GM21786 (cell line): ENCODE measurements at regions not wholly inside any gene's neighbourhood (a gene's known extent, or its start where the extent isn't known, plus 50 kb on each side); places are given as distances from the start of the nearest gene placed in this dataset.
"Not testable (repeated sequence)": the region's sequence is repeated elsewhere in the genome, so short reads cannot be mapped to it uniquely, and the experiment has no call there.

Experiments used
- ATAC-seq: cut with Tn5 transposase; IDR thresholded peaks from one replicate; pipeline ENCODE4 v1.9.1; 2021; ENCODE audit not compliant: unreplicated experiment

- ATAC-seq = no peak
These were observed 390.0 kb upstream of the SPAG17 start for GRCh38 chr1:118575060-118575459.

GRCh38 chr1:118564961-118565703, 380.1 kb upstream of the SPAG17 start:
- ATAC-seq = no peak

- ATAC-seq = peak; percentile 80
These were observed 379.2 kb upstream of the SPAG17 start for GRCh38 chr1:118563981-118564951.

DNA sequence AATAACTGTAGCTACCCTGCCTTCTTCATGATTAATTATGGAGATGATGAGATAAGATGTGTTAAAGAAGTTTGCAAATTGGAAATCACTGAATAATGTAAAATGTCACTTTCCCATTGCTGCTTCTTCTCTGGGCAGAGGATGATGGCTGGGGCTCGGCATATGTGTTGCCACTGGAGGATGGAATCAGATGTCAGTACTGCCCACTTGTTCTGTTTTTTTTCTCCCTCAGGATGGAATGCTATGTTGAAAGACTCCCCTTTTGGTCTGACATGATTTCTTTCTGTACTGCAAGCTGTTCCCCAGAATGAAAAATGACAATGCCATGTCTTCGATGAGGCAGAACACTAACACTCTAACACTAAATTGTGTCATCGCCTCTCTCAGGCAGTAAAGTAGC, 373.9 kb upstream of the SPAG17 start:
- ATAC-seq = no peak

- no peak for ATAC-seq
These were observed 371.9 kb upstream of the SPAG17 start for GRCh38 chr1:118556936-118557335.

DNA sequence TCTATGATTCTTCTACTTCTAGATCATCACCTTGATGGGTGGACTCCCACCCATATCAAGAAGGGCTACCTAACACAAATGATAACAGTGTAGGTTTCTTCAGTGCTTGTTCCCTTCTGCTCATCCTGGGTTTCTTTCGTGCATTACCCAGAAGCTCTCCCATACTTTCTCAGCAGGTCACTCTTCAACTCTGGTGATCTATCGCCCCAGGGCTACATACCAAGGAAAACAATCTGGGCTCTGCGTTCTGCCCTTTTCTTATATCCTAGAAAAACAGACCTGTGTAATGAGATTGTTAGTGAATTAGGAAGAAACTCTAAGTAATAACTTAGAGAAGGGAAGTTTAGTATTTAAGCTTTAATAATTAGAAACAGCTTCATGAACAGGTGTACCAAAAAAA, 370.6 kb upstream of the SPAG17 start:
- no peak for ATAC-seq

GRCh38 chr1:118535901-118536300, 350.9 kb upstream of the SPAG17 start:
- no peak for ATAC-seq

DNA sequence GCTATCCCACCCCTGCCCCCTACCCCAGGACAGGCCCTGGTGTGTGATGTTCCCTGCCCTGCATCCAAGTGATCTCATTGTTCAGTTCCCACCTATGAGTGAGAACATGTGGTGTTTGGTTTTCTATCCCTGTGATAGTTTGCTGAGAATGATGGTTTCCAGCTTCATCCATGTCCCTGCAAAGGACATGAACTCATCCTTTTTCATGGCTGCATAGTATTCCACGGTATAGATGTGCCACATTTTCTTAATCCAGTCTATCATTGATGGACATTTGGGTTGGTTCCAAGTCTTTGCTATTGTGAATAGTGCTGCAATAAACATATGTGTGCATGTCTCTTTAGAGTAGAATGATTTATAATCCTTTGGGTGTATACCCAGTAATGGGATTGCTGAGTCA, 326.9 kb upstream of the SPAG17 start:
- not testable (repeated sequence) for ATAC-seq

DNA sequence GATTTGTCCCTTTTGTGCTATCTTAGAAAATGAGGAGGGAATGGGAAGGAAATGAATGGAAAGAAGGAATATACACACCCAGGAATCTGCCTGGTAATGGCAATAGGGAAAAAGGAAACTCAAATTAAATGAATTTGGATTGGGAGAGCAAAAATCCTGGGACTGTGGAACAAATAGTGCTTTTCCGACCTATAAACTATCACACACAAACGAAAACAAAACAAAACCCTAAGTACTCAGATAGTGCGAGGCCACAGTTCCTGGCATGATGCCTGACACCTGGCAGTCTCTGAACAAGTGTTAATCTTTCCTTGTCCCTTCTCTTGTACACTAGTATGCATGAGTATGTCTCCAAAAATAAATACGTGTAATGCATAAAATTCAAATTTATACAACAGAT, 319.8 kb upstream of the SPAG17 start:
- ATAC-seq = no peak

GRCh38 chr1:118504221-118504644, 319.2 kb upstream of the SPAG17 start:
- no peak for ATAC-seq

- no peak for ATAC-seq
These were observed 318.7 kb upstream of the SPAG17 start for GRCh38 chr1:118503752-118504151.

GRCh38 chr1:118494998-118495397, 310.0 kb upstream of the SPAG17 start:
- ATAC-seq = no peak

DNA sequence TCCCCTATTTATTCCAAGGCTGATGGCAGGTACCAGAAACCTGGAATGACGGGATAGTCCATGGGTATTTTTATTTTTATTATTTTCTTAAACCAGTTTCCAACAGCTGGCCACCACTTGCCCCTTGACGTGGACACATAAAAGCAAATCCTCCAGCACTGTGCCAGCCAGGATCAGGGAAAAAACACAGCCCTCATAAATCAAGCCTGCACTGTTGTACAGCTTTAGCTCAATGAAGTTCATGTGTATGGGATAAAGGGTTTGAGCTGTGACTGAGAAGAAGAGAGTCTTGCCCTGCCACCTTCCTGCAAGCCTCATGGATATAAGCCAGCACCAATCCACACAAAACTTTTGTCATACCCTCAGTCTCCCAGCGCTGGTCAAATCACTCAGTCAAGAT, 303.8 kb upstream of the SPAG17 start:
- no peak for ATAC-seq

DNA sequence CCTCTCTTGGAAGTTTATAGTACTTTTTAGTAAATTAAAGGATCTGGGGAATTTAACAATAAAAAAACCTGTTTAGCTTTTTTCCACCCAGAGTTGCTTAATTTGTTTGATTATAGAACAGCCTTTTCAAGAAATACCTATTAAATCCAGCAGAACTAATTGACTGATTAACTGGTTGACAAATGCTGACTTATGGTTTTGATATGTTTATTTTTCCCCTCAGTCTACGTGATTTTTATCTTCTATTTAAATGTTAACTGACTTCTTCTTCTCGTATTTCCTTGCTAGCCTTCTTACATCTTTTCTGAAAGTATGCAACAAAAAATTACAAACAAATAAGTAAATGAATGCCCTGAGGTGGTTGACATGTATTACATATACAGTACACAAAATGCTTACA, 302.9 kb upstream of the SPAG17 start:
- ATAC-seq = no peak

DNA sequence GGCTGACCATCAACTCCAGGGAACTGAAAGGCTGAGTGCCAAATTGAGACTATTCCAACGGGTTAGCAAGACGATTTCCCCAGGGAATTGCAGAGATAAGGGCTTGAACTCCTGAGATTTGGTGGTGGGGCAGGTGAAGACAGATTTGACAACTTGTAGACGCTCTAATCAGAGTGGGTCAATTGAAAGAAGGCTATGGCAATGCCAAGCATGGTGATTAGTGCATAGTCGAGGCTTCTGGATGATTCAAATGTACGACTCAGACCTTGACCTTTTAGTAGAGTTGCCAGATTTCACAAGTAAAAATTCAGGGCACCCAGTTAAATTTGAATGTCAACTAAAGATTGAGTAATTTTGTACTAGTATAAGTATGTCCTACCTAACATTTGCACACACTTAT, 302.1 kb upstream of the SPAG17 start:
- no peak for ATAC-seq

- no peak for ATAC-seq
These were observed 301.2 kb upstream of the SPAG17 start for GRCh38 chr1:118486199-118486598.

DNA sequence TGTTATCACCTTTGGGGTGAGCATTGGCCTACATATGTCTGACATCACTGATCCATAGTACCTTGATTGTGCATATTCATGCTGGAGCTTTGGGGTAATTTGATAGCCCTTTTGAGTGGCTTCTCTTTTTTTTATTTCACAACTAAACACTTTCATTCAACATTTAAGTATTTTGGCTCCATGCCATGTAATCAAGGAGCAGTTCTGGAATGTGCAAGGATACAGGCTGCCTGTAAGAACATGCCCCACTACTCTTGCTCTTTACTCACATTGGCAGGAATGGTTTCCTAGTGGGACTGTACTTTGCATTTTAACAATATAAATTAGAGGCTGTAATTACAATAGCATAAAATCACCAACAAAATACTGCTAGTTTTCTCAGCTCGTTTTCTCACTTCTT, 300.7 kb upstream of the SPAG17 start:
- no peak for ATAC-seq

DNA sequence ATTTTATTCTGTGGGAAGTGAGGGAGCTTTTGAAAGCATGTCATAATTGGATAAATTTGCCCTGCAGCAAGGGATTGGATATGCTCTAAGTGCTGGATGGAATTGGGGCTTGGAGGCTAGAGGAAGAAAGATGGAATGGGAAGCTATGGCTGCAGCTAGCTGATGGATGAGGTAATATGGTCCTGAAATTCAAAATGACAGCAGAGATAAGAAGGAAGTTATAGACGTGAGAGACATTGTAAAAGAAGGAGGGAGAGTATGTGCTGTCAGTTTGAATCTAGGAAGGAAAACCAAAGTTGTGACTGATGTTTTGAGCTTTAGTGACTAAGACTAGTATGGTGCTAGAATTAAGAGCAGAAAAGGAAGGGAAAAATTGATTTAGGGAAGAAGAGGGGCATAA, 299.9 kb upstream of the SPAG17 start:
- no peak for ATAC-seq

GRCh38 chr1:118483245-118484006, 298.4 kb upstream of the SPAG17 start:
- ATAC-seq = no peak

GRCh38 chr1:118481126-118481525, 296.1 kb upstream of the SPAG17 start:
- no peak for ATAC-seq

GRCh38 chr1:118479351-118479750, 294.3 kb upstream of the SPAG17 start:
- no peak for ATAC-seq
